ENCODE measurements at regions not wholly inside any gene's neighbourhood (a gene's known extent, or its start where the extent isn't known, plus 50 kb on each side); places are given as distances from the start of the nearest gene placed in this dataset.

DNA sequence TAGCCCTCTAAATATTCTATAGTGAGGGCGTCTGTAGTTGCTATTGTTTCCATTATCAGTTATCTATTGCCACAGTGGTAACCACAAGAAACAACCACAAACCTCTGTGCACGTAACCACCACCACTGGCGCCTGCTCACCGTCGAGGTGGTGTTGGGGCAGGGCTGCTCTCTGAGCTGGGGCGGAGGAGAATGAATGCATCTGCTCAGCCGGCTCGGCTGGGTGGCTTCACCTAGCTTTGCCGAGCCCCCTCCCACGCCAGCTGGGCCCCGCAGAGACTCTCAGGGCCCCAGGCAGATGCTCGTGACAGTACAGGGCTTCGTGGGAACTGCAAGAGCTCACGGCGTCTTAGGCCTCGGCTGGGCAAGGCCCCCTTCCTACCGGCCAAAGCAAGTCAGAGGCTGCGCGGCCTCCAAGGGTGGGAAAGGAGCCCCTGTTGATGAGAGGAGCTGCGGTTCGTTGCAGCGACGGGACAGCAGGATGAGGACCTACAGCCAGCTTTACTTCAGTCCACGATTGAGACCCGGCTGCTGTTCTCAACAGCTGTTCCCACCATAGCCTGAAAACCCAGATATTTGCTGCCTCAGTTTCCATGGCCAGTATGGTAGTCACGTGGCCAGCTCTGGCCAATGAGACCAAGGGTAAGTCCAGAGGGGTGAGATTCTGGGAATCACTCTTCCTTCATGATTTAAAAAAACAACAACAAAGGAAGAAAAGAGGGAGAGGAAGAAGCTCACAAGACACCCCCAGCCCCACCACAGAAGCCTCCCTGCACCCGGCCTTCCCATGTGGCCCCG lies 120.2 kb upstream of the AFDN start:
- TF ChIP-seq, protein P1, sequence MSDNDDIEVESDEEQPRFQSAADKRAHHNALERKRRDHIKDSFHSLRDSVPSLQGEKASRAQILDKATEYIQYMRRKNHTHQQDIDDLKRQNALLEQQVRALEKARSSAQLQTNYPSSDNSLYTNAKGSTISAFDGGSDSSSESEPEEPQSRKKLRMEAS (IDR thresholded peaks at IDR 0.05): no peak
- TF ChIP-seq YY1 (IDR thresholded peaks at IDR 0.05; ENCODE audit: low read depth) (no peak), CREB1 (IDR thresholded peaks at IDR 0.05; ENCODE audit: low read depth) (no peak), EP300 (IDR thresholded peaks at IDR 0.05; ENCODE audit: borderline replicate concordance) (no peak), RAD21 (IDR thresholded peaks at IDR 0.05; ENCODE audit: low read depth) (no peak), ZBTB7A (IDR thresholded peaks at IDR 0.05; ENCODE audit: low read depth) (no peak), TCF12 (IDR thresholded peaks at IDR 0.05; ENCODE audit: low read depth) (no peak), EGR1 (IDR thresholded peaks at IDR 0.05) (no peak), TAF1 (IDR thresholded peaks at IDR 0.05; ENCODE audit: low read depth) (no peak), TEAD4 (IDR thresholded peaks at IDR 0.05) (no peak)
- TF ChIP-seq, protein P2, sequence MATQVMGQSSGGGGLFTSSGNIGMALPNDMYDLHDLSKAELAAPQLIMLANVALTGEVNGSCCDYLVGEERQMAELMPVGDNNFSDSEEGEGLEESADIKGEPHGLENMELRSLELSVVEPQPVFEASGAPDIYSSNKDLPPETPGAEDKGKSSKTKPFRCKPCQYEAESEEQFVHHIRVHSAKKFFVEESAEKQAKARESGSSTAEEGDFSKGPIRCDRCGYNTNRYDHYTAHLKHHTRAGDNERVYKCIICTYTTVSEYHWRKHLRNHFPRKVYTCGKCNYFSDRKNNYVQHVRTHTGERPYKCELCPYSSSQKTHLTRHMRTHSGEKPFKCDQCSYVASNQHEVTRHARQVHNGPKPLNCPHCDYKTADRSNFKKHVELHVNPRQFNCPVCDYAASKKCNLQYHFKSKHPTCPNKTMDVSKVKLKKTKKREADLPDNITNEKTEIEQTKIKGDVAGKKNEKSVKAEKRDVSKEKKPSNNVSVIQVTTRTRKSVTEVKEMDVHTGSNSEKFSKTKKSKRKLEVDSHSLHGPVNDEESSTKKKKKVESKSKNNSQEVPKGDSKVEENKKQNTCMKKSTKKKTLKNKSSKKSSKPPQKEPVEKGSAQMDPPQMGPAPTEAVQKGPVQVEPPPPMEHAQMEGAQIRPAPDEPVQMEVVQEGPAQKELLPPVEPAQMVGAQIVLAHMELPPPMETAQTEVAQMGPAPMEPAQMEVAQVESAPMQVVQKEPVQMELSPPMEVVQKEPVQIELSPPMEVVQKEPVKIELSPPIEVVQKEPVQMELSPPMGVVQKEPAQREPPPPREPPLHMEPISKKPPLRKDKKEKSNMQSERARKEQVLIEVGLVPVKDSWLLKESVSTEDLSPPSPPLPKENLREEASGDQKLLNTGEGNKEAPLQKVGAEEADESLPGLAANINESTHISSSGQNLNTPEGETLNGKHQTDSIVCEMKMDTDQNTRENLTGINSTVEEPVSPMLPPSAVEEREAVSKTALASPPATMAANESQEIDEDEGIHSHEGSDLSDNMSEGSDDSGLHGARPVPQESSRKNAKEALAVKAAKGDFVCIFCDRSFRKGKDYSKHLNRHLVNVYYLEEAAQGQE (IDR thresholded peaks at IDR 0.05; ENCODE audit: low read depth): no peak
